SJCRH30 (cell line): ENCODE measurements at regions not wholly inside any gene's neighbourhood (a gene's known extent, or its start where the extent isn't known, plus 50 kb on each side); places are given as distances from the start of the nearest gene placed in this dataset.
A peak's percentile ranks its signal among the peaks of the same experiment; 100 is the strongest.

ENCODE experiments used
- DNase-seq, 2 experiments: peaks; one replicate each; pipeline ENCODE4 v3.0.0-alpha.2; 2015 to 2020
- H3K27ac ChIP-seq: fragments of 250-450 bp; sonication (Bioruptor Pico); 2 replicates; pipeline ENCODE4 v1.5.1; 2020; ENCODE audit warnings: mild to moderate bottlenecking, moderate library complexity
- H3K27me3 ChIP-seq: fragments of 250-450 bp; sonication (Bioruptor Pico); 2 replicates; pipeline ENCODE4 v1.5.1; 2020; ENCODE audit warnings: mild to moderate bottlenecking, moderate library complexity
- H3K36me3 ChIP-seq: fragments of 250-450 bp; sonication (Bioruptor Pico); 2 replicates; pipeline ENCODE4 v1.5.1; 2020; ENCODE audit warnings: mild to moderate bottlenecking, moderate library complexity
- H3K4me1 ChIP-seq: fragments of 250-450 bp; sonication (Bioruptor Pico); 2 replicates; pipeline ENCODE4 v1.5.1; 2020; ENCODE audit warnings: mild to moderate bottlenecking, moderate library complexity
- H3K4me3 ChIP-seq: fragments of 250-450 bp; sonication (Bioruptor Pico); 2 replicates; pipeline ENCODE4 v1.5.1; 2020; ENCODE audit warnings: mild to moderate bottlenecking, moderate library complexity
- H3K9me3 ChIP-seq: fragments of 250-450 bp; sonication (Bioruptor Pico); replicated peaks from 2 replicates; pipeline ENCODE4 v1.5.1; 2020; ENCODE audit warnings: mild to moderate bottlenecking, moderate library complexity

- Histone ChIP-seq H3K36me3 (no peaks in the 10 kb centered on the region), H3K27me3 (no peaks in the 10 kb centered on the region), H3K27ac (no peak overlapping the region), H3K4me3 (no peak overlapping the region), H3K4me1 (no peaks in the 10 kb centered on the region), H3K9me3 (no peaks in the 10 kb centered on the region)
- DNase-seq, result no peak
Measured at GRCh38 chr17:36869856-36870719, 67.2 kb upstream of the LHX1 start.

- no peaks in the 10 kb centered on the region for H3K36me3 ChIP-seq
- H3K9me3 ChIP-seq, result no peaks in the 10 kb centered on the region
- H3K27me3 ChIP-seq, result no peaks in the 10 kb centered on the region
- no peaks in the 10 kb centered on the region for H3K4me1 ChIP-seq
- no peak overlapping the region for H3K4me3 ChIP-seq
- no peak overlapping the region for H3K27ac ChIP-seq
- no peak for DNase-seq
Measured at GRCh38 chr17:36870720-36870999, 66.6 kb upstream of the LHX1 start.

GRCh38 chr17:36875698-36876293 lies 61.5 kb upstream of the LHX1 start:
- no peaks in the 10 kb centered on the region for H3K36me3 ChIP-seq
- no peak overlapping the region for H3K27ac ChIP-seq
- no peaks in the 10 kb centered on the region for H3K4me1 ChIP-seq
- DNase-seq, result no peak
- no peaks in the 10 kb centered on the region for H3K9me3 ChIP-seq
- no peak overlapping the region for H3K4me3 ChIP-seq
- peaks cover 3% of the 10 kb centered on the region; the same call in 1 of the 2 replicates for H3K27me3 ChIP-seq

DNA sequence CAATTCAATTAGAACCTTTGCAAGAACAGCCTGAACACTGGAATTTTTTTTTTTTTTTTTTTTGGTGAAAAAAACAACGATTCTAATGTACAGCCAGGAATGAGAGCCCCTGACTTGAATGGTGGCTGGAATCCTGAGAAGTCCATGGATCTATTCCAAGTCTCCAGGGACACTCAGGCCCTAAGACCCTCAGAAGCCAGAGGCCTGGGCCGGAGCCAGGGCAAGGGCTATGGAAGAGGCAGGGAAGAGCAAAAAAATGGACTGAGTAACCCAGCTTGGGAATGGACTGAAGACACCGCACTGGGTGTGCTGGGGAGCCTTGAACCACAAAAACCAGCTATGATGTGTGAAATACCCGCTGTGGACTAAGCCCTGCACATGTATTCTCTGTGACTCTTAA lies 60.3 kb upstream of the LHX1 start:
- Histone ChIP-seq H3K27ac (no peak overlapping the region), H3K4me3 (no peak overlapping the region), H3K36me3 (no peaks in the 10 kb centered on the region), H3K9me3 (no peaks in the 10 kb centered on the region), H3K4me1 (no peaks in the 10 kb centered on the region), H3K27me3 (peaks cover 3% of the 10 kb centered on the region; the same call in 1 of the 2 replicates)
- DNase-seq, result no peak

DNA sequence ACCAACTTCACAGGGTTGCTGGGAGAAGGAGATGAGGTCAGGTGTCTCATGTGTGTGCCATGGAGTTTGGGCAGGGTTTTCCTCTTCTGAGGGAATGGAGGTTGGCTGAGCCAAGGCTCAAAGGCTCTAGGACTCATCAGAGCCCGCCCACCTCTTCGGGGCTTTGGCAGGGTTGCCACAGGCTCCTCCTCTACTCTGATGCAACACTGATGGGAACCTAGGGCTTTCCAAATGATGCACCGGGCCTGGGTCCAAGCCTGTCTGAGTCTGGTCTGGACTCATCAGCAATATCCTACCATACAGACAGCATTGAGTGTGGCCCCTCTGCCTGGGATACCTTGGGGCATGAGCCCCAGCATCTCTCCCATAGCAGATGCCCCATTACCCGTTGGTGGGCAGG lies 59.5 kb upstream of the LHX1 start:
- no peaks in the 10 kb centered on the region for H3K4me1 ChIP-seq
- DNase-seq, result no peak
- peaks cover 3% of the 10 kb centered on the region; the same call in 1 of the 2 replicates for H3K27me3 ChIP-seq
- no peaks in the 10 kb centered on the region for H3K9me3 ChIP-seq
- no peak overlapping the region for H3K27ac ChIP-seq
- H3K4me3 ChIP-seq, result no peak overlapping the region
- no peaks in the 10 kb centered on the region for H3K36me3 ChIP-seq

GRCh38 chr17:36878216-36878615 lies 59.1 kb upstream of the LHX1 start:
- H3K36me3 ChIP-seq, result no peaks in the 10 kb centered on the region
- no peaks in the 10 kb centered on the region for H3K9me3 ChIP-seq
- no peak overlapping the region for H3K27ac ChIP-seq
- no peaks in the 10 kb centered on the region for H3K4me1 ChIP-seq
- DNase-seq, result no peak
- no peak overlapping the region for H3K4me3 ChIP-seq
- peaks cover 3% of the 10 kb centered on the region; the same call in 1 of the 2 replicates for H3K27me3 ChIP-seq

DNA sequence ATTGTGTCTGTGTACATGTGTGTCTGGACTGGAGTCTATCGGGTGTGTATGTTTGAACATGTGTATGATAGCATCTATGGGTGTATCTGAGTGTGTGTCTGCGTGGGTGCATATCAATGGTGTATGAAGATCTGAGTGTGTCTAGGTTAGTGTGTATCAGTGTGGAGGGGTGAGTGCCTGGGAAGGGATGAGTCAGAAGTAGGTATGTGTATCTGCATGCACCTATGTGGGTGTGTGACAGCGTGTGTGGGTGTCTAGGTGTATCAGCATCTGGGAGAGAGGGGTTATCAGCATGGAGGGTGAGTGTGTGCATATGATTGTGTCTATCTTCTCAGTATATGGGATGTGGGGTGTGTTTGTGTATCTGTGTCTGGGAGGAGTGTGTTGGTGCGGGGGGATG lies 58.2 kb upstream of the LHX1 start:
- Histone ChIP-seq H3K4me1 (no peaks in the 10 kb centered on the region), H3K9me3 (no peaks in the 10 kb centered on the region), H3K36me3 (no peaks in the 10 kb centered on the region), H3K27ac (no peak overlapping the region), H3K27me3 (peaks cover 3% of the 10 kb centered on the region; the same call in 1 of the 2 replicates), H3K4me3 (no peak overlapping the region)
- DNase-seq, result no peak

DNA sequence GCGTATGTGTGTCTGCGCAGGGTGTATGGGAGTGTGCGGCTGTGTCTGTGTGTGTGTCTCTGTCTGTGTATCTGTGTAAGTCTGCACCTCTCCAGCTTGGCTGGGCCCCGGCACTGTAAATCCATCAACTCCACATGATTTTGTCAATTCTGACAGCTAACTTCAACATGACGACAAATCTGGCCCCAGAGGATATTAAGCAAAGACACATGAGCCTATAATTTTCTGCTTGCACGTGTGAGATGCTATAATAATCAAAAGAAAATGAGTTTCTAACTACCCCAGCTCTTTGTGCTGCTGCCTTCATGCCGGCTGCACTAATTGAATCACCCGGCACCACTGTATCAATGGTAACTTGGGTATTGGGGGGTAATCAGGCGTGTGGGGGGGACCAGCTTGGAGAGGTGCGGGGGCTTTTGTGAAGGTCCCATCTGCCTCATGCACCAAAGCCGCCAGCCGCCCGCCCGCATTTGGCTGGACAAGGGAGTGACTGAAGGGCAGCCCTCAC lies 57.6 kb upstream of the LHX1 start:
- H3K4me1 ChIP-seq, result no peaks in the 10 kb centered on the region
- H3K27ac ChIP-seq, result no peak overlapping the region
- H3K4me3 ChIP-seq, result no peak overlapping the region
- peaks cover 3% of the 10 kb centered on the region; the same call in 1 of the 2 replicates for H3K27me3 ChIP-seq
- no peaks in the 10 kb centered on the region for H3K36me3 ChIP-seq
- DNase-seq, result no peak
- H3K9me3 ChIP-seq, result no peaks in the 10 kb centered on the region

DNA sequence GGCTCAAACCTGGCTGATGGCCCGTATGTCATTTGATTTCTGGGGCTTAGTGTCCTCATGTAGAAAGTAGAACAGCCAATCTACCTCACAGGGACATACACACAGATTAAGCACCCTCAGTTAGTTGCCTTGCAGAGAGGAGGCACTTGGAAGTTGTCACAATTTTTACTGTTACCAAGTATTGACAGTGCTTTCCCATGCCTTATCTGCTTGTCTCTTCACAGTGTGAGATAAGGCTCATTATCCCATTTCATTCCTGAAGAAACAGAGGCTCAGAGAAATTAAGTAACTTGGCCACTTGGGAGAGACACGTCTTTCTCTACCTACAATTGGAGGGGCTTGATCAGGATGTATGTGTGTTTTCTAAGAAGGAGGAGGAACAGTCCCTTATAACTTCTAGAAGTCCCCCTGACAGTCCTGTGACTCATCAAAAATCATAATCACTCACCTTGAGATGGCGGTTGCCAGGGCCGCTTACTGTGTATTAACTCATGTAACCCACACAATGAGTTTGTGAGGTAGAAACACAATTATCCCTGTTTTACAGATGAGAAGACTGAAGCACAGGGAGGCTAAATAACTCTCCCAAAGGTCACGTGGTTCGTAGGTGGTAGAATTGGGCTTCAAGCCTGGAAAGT lies 56.9 kb upstream of the LHX1 start:
- no peak for DNase-seq
- H3K4me1 ChIP-seq, result no peaks in the 10 kb centered on the region
- H3K36me3 ChIP-seq, result no peaks in the 10 kb centered on the region
- peaks cover 3% of the 10 kb centered on the region; the same call in 1 of the 2 replicates for H3K27me3 ChIP-seq
- no peak overlapping the region for H3K27ac ChIP-seq
- H3K9me3 ChIP-seq, result no peaks in the 10 kb centered on the region
- H3K4me3 ChIP-seq, result no peak overlapping the region

GRCh38 chr17:36881323-36881722 lies 56.0 kb upstream of the LHX1 start:
- no peak overlapping the region for H3K4me3 ChIP-seq

GRCh38 chr17:36884495-36885152 lies 52.7 kb upstream of the LHX1 start:
- Histone ChIP-seq H3K9me3 (no peaks in the 10 kb centered on the region), H3K4me1 (peaks cover 24% of the 10 kb centered on the region), H3K27me3 (no peaks in the 10 kb centered on the region), H3K4me3 (no peak overlapping the region), H3K36me3 (no peaks in the 10 kb centered on the region), H3K27ac (no peak overlapping the region)
- DNase-seq, result peak in 1 of 2 experiments; percentile 28

More at GRCh38 chr17:36881323-36881722, 56.0 kb upstream of the LHX1 start:
- Histone ChIP-seq H3K9me3 (no peaks in the 10 kb centered on the region), H3K4me1 (no peaks in the 10 kb centered on the region), H3K36me3 (no peaks in the 10 kb centered on the region), H3K27ac (no peak overlapping the region), H3K27me3 (peaks cover 3% of the 10 kb centered on the region; the same call in 1 of the 2 replicates)
- no peak for DNase-seq

- no peak for DNase-seq
- Histone ChIP-seq H3K4me3 (no peak overlapping the region), H3K9me3 (no peaks in the 10 kb centered on the region), H3K27ac (no peak overlapping the region), H3K36me3 (no peaks in the 10 kb centered on the region), H3K4me1 (peaks cover 24% of the 10 kb centered on the region), H3K27me3 (no peaks in the 10 kb centered on the region)
Measured at GRCh38 chr17:36885153-36885735, 52.0 kb upstream of the LHX1 start.

- Histone ChIP-seq H3K27ac (no peak overlapping the region), H3K27me3 (no peaks in the 10 kb centered on the region), H3K9me3 (no peaks in the 10 kb centered on the region), H3K36me3 (no peaks in the 10 kb centered on the region), H3K4me3 (no peak overlapping the region), H3K4me1 (peaks cover 24% of the 10 kb centered on the region)
- no peak for DNase-seq
Measured at GRCh38 chr17:36885771-36886377, 51.4 kb upstream of the LHX1 start.
